NOMO-1 treated with DMSO at 0.1 percent for 48 hours (cell line): ENCODE measurements at regions not wholly inside any gene's neighbourhood (a gene's known extent, or its start where the extent isn't known, plus 50 kb on each side); places are given as distances from the start of the nearest gene placed in this dataset.

Source experiments
- DNase-seq: peaks from one replicate; lab custom pipeline; 2025; ENCODE audit not compliant: unreplicated experiment; lab: John Stamatoyannopoulos, UW

- DNase-seq, result no peak
These were observed 397.6 kb upstream of the IRX4 start for GRCh38 chr5:2280318-2280717.

- DNase-seq, result no peak
These were observed 396.2 kb upstream of the IRX4 start for GRCh38 chr5:2278825-2279456.

- no peak for DNase-seq
These were observed 395.2 kb upstream of the IRX4 start for GRCh38 chr5:2277886-2278285.

- DNase-seq, result no peak
These were observed 393.4 kb upstream of the IRX4 start for GRCh38 chr5:2276101-2276500.

- DNase-seq, result no peak
These were observed 390.0 kb upstream of the IRX4 start for GRCh38 chr5:2272755-2273154.

GRCh38 chr5:2272039-2272438, 389.3 kb upstream of the IRX4 start:
- no peak for DNase-seq

- no peak for DNase-seq
These were observed 388.6 kb upstream of the IRX4 start for GRCh38 chr5:2271316-2271715.

GRCh38 chr5:2270467-2270866, 387.7 kb upstream of the IRX4 start:
- no peak for DNase-seq

- DNase-seq, result no peak
These were observed 386.9 kb upstream of the IRX4 start for GRCh38 chr5:2269656-2270055.

GRCh38 chr5:2267991-2268390, 385.3 kb upstream of the IRX4 start:
- DNase-seq, result no peak

- no peak for DNase-seq
These were observed 384.0 kb upstream of the IRX4 start for GRCh38 chr5:2266641-2267240.

GRCh38 chr5:2265341-2265740, 382.6 kb upstream of the IRX4 start:
- no peak for DNase-seq

GRCh38 chr5:2263763-2264162, 381.0 kb upstream of the IRX4 start:
- DNase-seq, result no peak

GRCh38 chr5:2262620-2263019, 379.9 kb upstream of the IRX4 start:
- DNase-seq, result no peak

GRCh38 chr5:2261004-2261703, 378.4 kb upstream of the IRX4 start:
- no peak for DNase-seq

- no peak for DNase-seq
These were observed 377.7 kb upstream of the IRX4 start for GRCh38 chr5:2260211-2261003.

- DNase-seq, result no peak
These were observed 376.9 kb upstream of the IRX4 start for GRCh38 chr5:2259494-2260107.

- no peak for DNase-seq
These were observed 376.1 kb upstream of the IRX4 start for GRCh38 chr5:2258861-2259260.

- DNase-seq, result no peak
These were observed 374.9 kb upstream of the IRX4 start for GRCh38 chr5:2257326-2258244.

GRCh38 chr5:2256691-2257280, 374.1 kb upstream of the IRX4 start:
- no peak for DNase-seq
